CD14-positive monocyte (primary cell): ENCODE measurements at regions not wholly inside any gene's neighbourhood (a gene's known extent, or its start where the extent isn't known, plus 50 kb on each side); places are given as distances from the start of the nearest gene placed in this dataset.

Experiments
- DNase-seq, 3 donors: peaks; one replicate each; pipeline ENCODE4 v3.0.0-alpha.2; 2011 to 2022
- H2AFZ ChIP-seq: 2 replicates; pipeline ENCODE4 v1.6.0; 2012; ENCODE audit warnings: mild to moderate bottlenecking, low read depth, low read length, inconsistent platforms; ENCODE audit not compliant: insufficient read depth, poor library complexity, severe bottlenecking
- H3K27ac ChIP-seq, 2 donors: 1 replicate in 1 of 2; 2 replicates in 1 of 2; pipeline ENCODE4 v1.5.1; 2012 to 2013; ENCODE audit warnings: low read length in 2 of 2, control low read depth in 1 of 2, inconsistent platforms in 1 of 2, low read depth in 1 of 2, mild to moderate bottlenecking in 1 of 2
- H3K27me3 ChIP-seq, 2 donors: one replicate each; pipeline versions ENCODE4 v1.6.0 to v1.6.1; 2011 to 2013; ENCODE audit warnings: low read length in 2 of 2; ENCODE audit not compliant: control insufficient read depth in 2 of 2, insufficient read depth in 2 of 2
- H3K36me3 ChIP-seq, 2 donors: replicated peaks in 1 of 2; 1 replicate in 1 of 2; 2 replicates in 1 of 2; pipeline versions ENCODE4 v1.5.1 to v1.6.1; 2012 to 2013; ENCODE audit warnings: low read length in 2 of 2, control low read depth in 1 of 2, inconsistent platforms in 1 of 2, mild to moderate bottlenecking in 1 of 2; ENCODE audit not compliant: insufficient read depth in 2 of 2, control insufficient read depth in 1 of 2
- H3K4me1 ChIP-seq, 2 donors: 1 replicate in 1 of 2; 2 replicates in 1 of 2; pipeline versions ENCODE4 v1.5.1 to v1.6.1; 2012 to 2013; ENCODE audit warnings: low read length in 2 of 2, control low read depth in 1 of 2, inconsistent platforms in 1 of 2, mild to moderate bottlenecking in 1 of 2, moderate library complexity in 1 of 2; ENCODE audit not compliant: insufficient read depth in 2 of 2, control insufficient read depth in 1 of 2
- H3K4me2 ChIP-seq: replicated peaks from 2 replicates; pipeline ENCODE3; 2012; ENCODE audit warnings: low read length, moderate library complexity, mild to moderate bottlenecking; ENCODE audit not compliant: poor library complexity, severe bottlenecking; ENCODE audit errors: extremely low read depth
- H3K4me3 ChIP-seq, 3 experiments: fragments of 200-600 bp in 1 of 3; sonication (generic) in 1 of 3; replicated peaks in 1 of 3; 1 replicate in 2 of 3; 2 replicates in 1 of 3; pipeline ENCODE4 v1.5.1; 2011 to 2013; ENCODE audit warnings: low read length in 3 of 3, mild to moderate bottlenecking in 3 of 3, control low read depth in 2 of 3, low read depth in 2 of 3, inconsistent platforms in 1 of 3, moderate library complexity in 1 of 3
- H3K79me2 ChIP-seq: 2 replicates; pipeline ENCODE4 v1.6.0; 2012; ENCODE audit warnings: mild to moderate bottlenecking, control low read depth, inconsistent platforms, low read length, moderate library complexity; ENCODE audit not compliant: insufficient read depth
- H3K9ac ChIP-seq: 2 replicates; pipeline ENCODE4 v1.6.0; 2017; ENCODE audit warnings: low read length, mild to moderate bottlenecking; ENCODE audit not compliant: insufficient read depth, poor library complexity, severe bottlenecking
- H3K9me3 ChIP-seq, 2 donors: replicated peaks in 1 of 2; 1 replicate in 1 of 2; 2 replicates in 1 of 2; pipeline versions ENCODE4 v1.5.1 to v1.6.1; 2012 to 2013; ENCODE audit warnings: low read length in 2 of 2, control low read depth in 1 of 2; ENCODE audit not compliant: control insufficient read depth in 1 of 2, insufficient read depth in 1 of 2
- H4K20me1 ChIP-seq: 2 replicates; pipeline ENCODE4 v1.6.0; 2012; ENCODE audit warnings: mild to moderate bottlenecking, low read length, control low read depth, moderate library complexity; ENCODE audit not compliant: insufficient read depth
- H3K27ac Mint-ChIP-seq, 7 donors: one replicate each; pipeline ENCODE4 v1.8.0; 2020; ENCODE audit warnings: mild to moderate bottlenecking in 7 of 7, mixed read lengths in 7 of 7, moderate library complexity in 6 of 7, inconsistent platforms in 2 of 7
- H3K27me3 Mint-ChIP-seq, 3 donors: one replicate each; pipeline ENCODE4 v1.8.0; 2021 to 2022; ENCODE audit warnings: low read depth in 3 of 3, mild to moderate bottlenecking in 3 of 3, mixed read lengths in 3 of 3, moderate library complexity in 3 of 3, inconsistent platforms in 1 of 3
- H3K36me3 Mint-ChIP-seq, 2 donors: one replicate each; pipeline ENCODE4 v1.8.0; 2020; ENCODE audit warnings: mixed read lengths in 2 of 2, inconsistent platforms in 1 of 2, mild to moderate bottlenecking in 1 of 2
- H3K4me1 Mint-ChIP-seq: one replicate; pipeline ENCODE4 v1.8.0; 2020; ENCODE audit warnings: mild to moderate bottlenecking, mixed read lengths
- H3K4me3 Mint-ChIP-seq, 2 donors: one replicate each; pipeline ENCODE4 v1.8.0; 2020; ENCODE audit warnings: mild to moderate bottlenecking in 2 of 2, mixed read lengths in 2 of 2, moderate library complexity in 1 of 2
- H3K9me3 Mint-ChIP-seq, 7 donors: one replicate each; pipeline ENCODE4 v1.8.0; 2020 to 2022; ENCODE audit warnings: mixed read lengths in 7 of 7, mild to moderate bottlenecking in 6 of 7, moderate library complexity in 6 of 7, inconsistent platforms in 2 of 7
- WGBS: methylation state at CpG from one replicate; pipeline ENCODE4 v1.1.5; 2013; ENCODE audit warnings: missing lambda C conversion rate; ENCODE audit not compliant: insufficient coverage; 5-methylcytosine and 5-hydroxymethylcytosine counted together
- intact Hi-C, 2 donors: fragments of 100-400 bp; cut with micrococcal nuclease; formaldehyde crosslinking; loops; one replicate each; pipeline versions ENCODE4 v1.15.0 to v1.15.1; 2023
- TF ChIP-seq, protein P1 (sequence below): fragments of 200-600 bp; IDR thresholded peaks from one replicate; pipeline ENCODE4 v1.8.0; 2022; ENCODE audit warnings: antibody characterized with exemption, mild to moderate bottlenecking

DNA sequence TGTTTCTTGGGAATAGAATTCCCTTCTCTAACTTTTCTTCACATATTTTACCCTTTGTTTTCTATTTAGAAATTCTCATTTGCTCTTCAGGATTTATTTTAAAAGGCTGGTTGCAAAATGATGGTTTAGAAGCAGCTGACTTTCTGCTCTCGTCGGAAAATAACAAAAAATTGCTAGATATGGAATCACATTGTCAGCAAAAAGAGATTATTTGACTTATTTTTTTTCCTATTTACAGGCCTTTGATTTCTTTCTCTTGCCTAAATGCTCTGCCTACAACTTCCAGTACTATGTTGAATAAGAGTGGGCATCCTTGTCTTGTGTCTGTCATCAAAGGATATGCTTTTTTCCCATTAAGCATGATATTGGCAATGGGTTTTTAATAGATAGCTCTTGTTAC is 1619.1 kb upstream of the ACO1 start:
- H3K4me1 Mint-ChIP-seq, result no peaks in the 10 kb centered on the region
- no CpG with 5 or more reads among the region's 2 CpGs for WGBS
- DNase-seq, result no peak

DNA sequence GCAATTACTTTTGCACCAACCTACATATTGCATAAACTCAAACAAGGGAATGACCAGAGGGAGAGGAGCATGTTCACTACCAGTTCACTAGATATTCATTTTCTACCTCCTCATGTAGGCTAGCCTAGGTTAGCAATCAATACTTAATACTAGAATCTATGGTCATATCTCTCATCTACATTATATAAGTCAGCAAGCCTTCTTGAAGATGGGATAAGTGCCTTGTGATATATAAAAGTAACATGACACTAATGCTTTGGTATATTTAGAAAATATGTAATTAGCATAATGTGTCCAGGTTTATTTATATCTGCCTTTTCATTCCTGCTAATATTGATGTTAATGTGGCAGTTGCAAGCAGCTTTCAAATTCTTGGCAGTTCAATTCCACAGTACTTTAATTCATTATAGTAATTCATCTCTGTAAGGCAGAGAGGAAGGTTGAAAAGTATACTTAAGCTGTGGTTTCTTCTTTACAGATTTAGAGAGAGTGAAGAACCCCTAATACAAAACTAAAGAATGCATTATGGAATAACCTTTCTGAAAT is 1613.2 kb upstream of the ACO1 start:
- no peak overlapping the region for H2AFZ ChIP-seq

More for the DNA sequence above, 1619.1 kb upstream of the ACO1 start:
- no peak overlapping the region for H2AFZ ChIP-seq
- Mint-ChIP-seq H3K27ac (no peak overlapping the region), H3K36me3 (no peaks in the 10 kb centered on the region), H3K9me3 (peaks cover 0 to 2% (median 0%) of the 10 kb centered on the region in 7 donors), H3K27me3 (no peaks in the 10 kb centered on the region), H3K4me3 (no peak overlapping the region)
- TF ChIP-seq, protein P1, sequence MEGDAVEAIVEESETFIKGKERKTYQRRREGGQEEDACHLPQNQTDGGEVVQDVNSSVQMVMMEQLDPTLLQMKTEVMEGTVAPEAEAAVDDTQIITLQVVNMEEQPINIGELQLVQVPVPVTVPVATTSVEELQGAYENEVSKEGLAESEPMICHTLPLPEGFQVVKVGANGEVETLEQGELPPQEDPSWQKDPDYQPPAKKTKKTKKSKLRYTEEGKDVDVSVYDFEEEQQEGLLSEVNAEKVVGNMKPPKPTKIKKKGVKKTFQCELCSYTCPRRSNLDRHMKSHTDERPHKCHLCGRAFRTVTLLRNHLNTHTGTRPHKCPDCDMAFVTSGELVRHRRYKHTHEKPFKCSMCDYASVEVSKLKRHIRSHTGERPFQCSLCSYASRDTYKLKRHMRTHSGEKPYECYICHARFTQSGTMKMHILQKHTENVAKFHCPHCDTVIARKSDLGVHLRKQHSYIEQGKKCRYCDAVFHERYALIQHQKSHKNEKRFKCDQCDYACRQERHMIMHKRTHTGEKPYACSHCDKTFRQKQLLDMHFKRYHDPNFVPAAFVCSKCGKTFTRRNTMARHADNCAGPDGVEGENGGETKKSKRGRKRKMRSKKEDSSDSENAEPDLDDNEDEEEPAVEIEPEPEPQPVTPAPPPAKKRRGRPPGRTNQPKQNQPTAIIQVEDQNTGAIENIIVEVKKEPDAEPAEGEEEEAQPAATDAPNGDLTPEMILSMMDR, result no peak
- no peaks in the 10 kb centered on the region for H3K4me1 ChIP-seq
- no peaks in the 10 kb centered on the region for H3K36me3 ChIP-seq
- intact Hi-C loops, result no loop called here
- H3K9ac ChIP-seq, result no peak overlapping the region
- H3K4me2 ChIP-seq, result no peak overlapping the region
- no peaks in the 10 kb centered on the region for H3K27me3 ChIP-seq
- H3K9me3 ChIP-seq, result no peaks in the 10 kb centered on the region
- H3K4me3 ChIP-seq, result no peak overlapping the region
- no peak overlapping the region for H3K27ac ChIP-seq
- no peaks in the 10 kb centered on the region for H4K20me1 ChIP-seq
- no peaks in the 10 kb centered on the region for H3K79me2 ChIP-seq

More for the DNA sequence above, 1613.2 kb upstream of the ACO1 start:
- Mint-ChIP-seq H3K4me3 (no peak overlapping the region), H3K27me3 (no peaks in the 10 kb centered on the region), H3K27ac (no peak overlapping the region), H3K36me3 (no peaks in the 10 kb centered on the region), H3K9me3 (peaks cover 0 to 2% (median 0%) of the 10 kb centered on the region in 7 donors), H3K4me1 (no peaks in the 10 kb centered on the region)
- Histone ChIP-seq H3K27ac (no peak overlapping the region), H3K4me2 (no peak overlapping the region), H3K9ac (no peak overlapping the region), H3K27me3 (no peaks in the 10 kb centered on the region), H3K4me1 (no peaks in the 10 kb centered on the region), H3K79me2 (no peaks in the 10 kb centered on the region), H3K4me3 (no peak overlapping the region), H4K20me1 (no peaks in the 10 kb centered on the region), H3K36me3 (no peaks in the 10 kb centered on the region), H3K9me3 (no peaks in the 10 kb centered on the region)
- TF ChIP-seq, protein P1, result no peak
- intact Hi-C loops, result no loop called here
- no peak for DNase-seq
